ENCODE measurements at regions not wholly inside any gene's neighbourhood (a gene's known extent, or its start where the extent isn't known, plus 50 kb on each side); places are given as distances from the start of the nearest gene placed in this dataset.

- H3K27me3 ChIP-seq, result no peaks in the 10 kb centered on the region
- H3K27ac ChIP-seq, result no peak overlapping the region
- no peaks in the 10 kb centered on the region for H3K36me3 ChIP-seq
- no peak for TF ChIP-seq POLR2A (IDR thresholded peaks at IDR 0.05)
- TF ChIP-seq, protein P1, sequence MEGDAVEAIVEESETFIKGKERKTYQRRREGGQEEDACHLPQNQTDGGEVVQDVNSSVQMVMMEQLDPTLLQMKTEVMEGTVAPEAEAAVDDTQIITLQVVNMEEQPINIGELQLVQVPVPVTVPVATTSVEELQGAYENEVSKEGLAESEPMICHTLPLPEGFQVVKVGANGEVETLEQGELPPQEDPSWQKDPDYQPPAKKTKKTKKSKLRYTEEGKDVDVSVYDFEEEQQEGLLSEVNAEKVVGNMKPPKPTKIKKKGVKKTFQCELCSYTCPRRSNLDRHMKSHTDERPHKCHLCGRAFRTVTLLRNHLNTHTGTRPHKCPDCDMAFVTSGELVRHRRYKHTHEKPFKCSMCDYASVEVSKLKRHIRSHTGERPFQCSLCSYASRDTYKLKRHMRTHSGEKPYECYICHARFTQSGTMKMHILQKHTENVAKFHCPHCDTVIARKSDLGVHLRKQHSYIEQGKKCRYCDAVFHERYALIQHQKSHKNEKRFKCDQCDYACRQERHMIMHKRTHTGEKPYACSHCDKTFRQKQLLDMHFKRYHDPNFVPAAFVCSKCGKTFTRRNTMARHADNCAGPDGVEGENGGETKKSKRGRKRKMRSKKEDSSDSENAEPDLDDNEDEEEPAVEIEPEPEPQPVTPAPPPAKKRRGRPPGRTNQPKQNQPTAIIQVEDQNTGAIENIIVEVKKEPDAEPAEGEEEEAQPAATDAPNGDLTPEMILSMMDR (IDR thresholded peaks at IDR 0.05), result no peak
- TF ChIP-seq POLR2AphosphoS5 (IDR thresholded peaks at IDR 0.05), result no peak
- no peak for TF ChIP-seq EP300 (IDR thresholded peaks at IDR 0.05)
- DNase-seq, result no peak
- no peak overlapping the region for H3K4me3 ChIP-seq
- ATAC-seq (ENCODE audit: low FRiP score in 2 of 2), result no peak
- H3K9me3 ChIP-seq, result no peaks in the 10 kb centered on the region
- 50 to 64% methylated on average over 1 of the region's 1 CpG for WGBS, 2 donors
- H3K4me1 ChIP-seq, result no peaks in the 10 kb centered on the region
Observed at GRCh38 chr21:22650226-22650625, 1652.0 kb downstream of the NCAM2 start.

GRCh38 chr21:22657781-22658180 lies 1659.6 kb downstream of the NCAM2 start:
- Histone ChIP-seq H3K27ac (no peak overlapping the region), H3K9me3 (no peaks in the 10 kb centered on the region), H3K4me3 (no peak overlapping the region), H3K4me1 (no peaks in the 10 kb centered on the region), H3K27me3 (no peaks in the 10 kb centered on the region), H3K36me3 (no peaks in the 10 kb centered on the region)
- TF ChIP-seq EP300 (IDR thresholded peaks at IDR 0.05) (no peak), POLR2A (IDR thresholded peaks at IDR 0.05) (no peak), POLR2AphosphoS5 (IDR thresholded peaks at IDR 0.05) (no peak)
- TF ChIP-seq, protein P1 (IDR thresholded peaks at IDR 0.05), result no peak
- DNase-seq (no peak), ATAC-seq (ENCODE audit: low FRiP score in 2 of 2) (no peak)

DNA sequence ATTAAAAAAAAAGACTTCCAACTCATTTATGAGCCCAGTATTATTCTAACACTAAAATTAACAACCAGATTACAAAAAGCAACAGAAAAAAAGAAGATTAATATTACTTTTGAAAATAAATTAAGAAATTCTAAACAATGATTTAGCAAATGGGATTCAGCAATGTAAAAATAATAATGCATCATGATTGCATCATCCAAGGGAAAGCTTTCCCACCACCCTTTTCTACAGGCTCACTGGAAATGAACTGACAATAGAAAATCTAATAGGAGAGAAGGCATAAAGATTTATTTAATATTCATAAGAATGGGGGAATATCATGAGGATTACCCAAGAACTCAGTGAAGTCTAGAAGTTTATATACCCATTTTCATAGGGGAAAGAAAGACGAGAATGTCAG lies 1671.9 kb downstream of the NCAM2 start:
- no peaks in the 10 kb centered on the region for H3K9me3 ChIP-seq
- H3K27ac ChIP-seq, result no peak overlapping the region
- no peaks in the 10 kb centered on the region for H3K4me1 ChIP-seq
- no peak overlapping the region for H3K4me3 ChIP-seq
- H3K36me3 ChIP-seq, result no peaks in the 10 kb centered on the region
- TF ChIP-seq POLR2AphosphoS5 (IDR thresholded peaks at IDR 0.05), result no peak
- H3K27me3 ChIP-seq, result no peaks in the 10 kb centered on the region
- 85 to 88% methylated on average over 1 of the region's 1 CpG for WGBS, 2 donors
- ATAC-seq (ENCODE audit: low FRiP score in 2 of 2) (no peak), DNase-seq (no peak)

DNA sequence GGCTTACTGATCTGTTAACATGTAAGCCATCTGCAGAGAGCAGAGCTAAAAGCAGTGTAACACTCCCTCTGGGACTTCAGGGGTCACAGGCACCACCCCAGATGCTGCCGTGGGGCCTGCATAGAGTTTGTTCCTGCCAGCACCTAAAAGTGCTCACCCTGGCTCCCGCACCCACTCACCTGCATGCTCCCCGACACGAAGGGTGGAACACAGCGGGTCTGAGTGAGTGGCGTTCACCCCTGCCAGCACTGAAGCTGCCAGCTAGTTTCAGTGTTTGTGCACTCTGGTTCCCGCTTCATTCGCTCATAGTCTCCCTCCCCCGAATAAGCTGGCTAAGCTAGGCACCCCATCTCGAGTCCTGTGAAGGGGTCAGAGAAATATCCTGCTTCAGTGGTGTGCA lies 1681.0 kb downstream of the NCAM2 start:
- H3K4me3 ChIP-seq, result no peak overlapping the region
- H3K27ac ChIP-seq, result no peak overlapping the region
- 84 to 91% methylated on average over 10 of the region's 10 CpGs for WGBS, 2 donors
- H3K27me3 ChIP-seq, result no peaks in the 10 kb centered on the region
- DNase-seq (peak in 1 of 2 donors; percentile 36), ATAC-seq (ENCODE audit: low FRiP score in 2 of 2) (no peak)
- no peaks in the 10 kb centered on the region for H3K36me3 ChIP-seq
- H3K9me3 ChIP-seq, result no peaks in the 10 kb centered on the region
- TF ChIP-seq POLR2A (IDR thresholded peaks at IDR 0.05) (no peak), EP300 (IDR thresholded peaks at IDR 0.05) (no peak), POLR2AphosphoS5 (IDR thresholded peaks at IDR 0.05) (no peak)
- TF ChIP-seq, protein P1 (IDR thresholded peaks at IDR 0.05), result no peak
- H3K4me1 ChIP-seq, result no peaks in the 10 kb centered on the region

GRCh38 chr21:22691658-22692057 lies 1693.4 kb downstream of the NCAM2 start:
- no peaks in the 10 kb centered on the region for H3K4me1 ChIP-seq
- H3K27ac ChIP-seq, result no peak overlapping the region
- DNase-seq (no peak), ATAC-seq (ENCODE audit: low FRiP score in 2 of 2) (no peak)
- peaks cover 0 to 10% (median 3%) of the 10 kb centered on the region in 4 donors for H3K9me3 ChIP-seq
- no peak overlapping the region for H3K4me3 ChIP-seq
- no peaks in the 10 kb centered on the region for H3K36me3 ChIP-seq
- no peak for TF ChIP-seq POLR2AphosphoS5 (IDR thresholded peaks at IDR 0.05)
- TF ChIP-seq, protein P1 (IDR thresholded peaks at IDR 0.05), result no peak
- TF ChIP-seq POLR2A (IDR thresholded peaks at IDR 0.05), result no peak
- no peak for TF ChIP-seq EP300 (IDR thresholded peaks at IDR 0.05)
- H3K27me3 ChIP-seq, result no peaks in the 10 kb centered on the region

Data from upper lobe of left lung (tissue), 6 donors.